ENCODE measurements at regions not wholly inside any gene's neighbourhood (a gene's known extent, or its start where the extent isn't known, plus 50 kb on each side); places are given as distances from the start of the nearest gene placed in this dataset.

DNA sequence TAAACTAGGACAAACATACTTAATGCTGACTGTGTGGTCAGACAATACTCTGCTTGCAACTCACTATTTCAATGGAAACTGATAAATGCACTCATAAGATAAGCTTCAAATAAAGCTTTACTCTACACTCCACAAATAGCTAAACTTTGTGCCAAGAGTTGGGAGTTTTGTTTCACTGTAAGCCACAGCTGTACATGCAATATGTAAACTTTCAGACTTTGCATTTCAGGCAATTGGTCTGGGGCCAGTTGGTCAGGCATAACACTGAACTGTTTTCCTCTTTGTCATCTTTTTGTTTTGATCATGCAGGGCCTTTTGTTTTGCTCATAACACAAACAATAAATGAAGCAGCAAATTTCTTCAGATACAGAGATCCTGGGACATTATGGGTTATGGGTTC is 426.2 kb downstream of the IPO8 start:
- Histone ChIP-seq H3K79me2 (ENCODE audit: insufficient read depth, low read length) (no peaks in the 10 kb centered on the region), H4K20me1 (ENCODE audit: insufficient read depth, low read length) (no peaks in the 10 kb centered on the region), H3K4me1 (ENCODE audit: insufficient read depth, low read length) (no peaks in the 10 kb centered on the region), H3K4me3 (ENCODE audit: insufficient read depth, low read depth, low read length) (no peak overlapping the region), H3K9ac (ENCODE audit: low read length) (no peak overlapping the region), H2AFZ (ENCODE audit: low read depth, low read length) (no peak overlapping the region), H3K9me3 (ENCODE audit: insufficient read depth, low read depth, low read length) (no peaks in the 10 kb centered on the region), H3K27me3 (ENCODE audit: insufficient read depth, low read length) (no peaks in the 10 kb centered on the region), H3K36me3 (ENCODE audit: insufficient read depth, low read length) (no peaks in the 10 kb centered on the region), H3K27ac (ENCODE audit: low read depth, low read length) (no peak overlapping the region), H3K4me2 (ENCODE audit: low read length) (no peak overlapping the region)
- H3K9me3 Mint-ChIP-seq (ENCODE audit: unreplicated experiment), result peaks cover 7% of the 10 kb centered on the region
- no peak overlapping the region for H3K27ac Mint-ChIP-seq (ENCODE audit: unreplicated experiment)
- no peaks in the 10 kb centered on the region for H3K36me3 Mint-ChIP-seq (ENCODE audit: low read depth, unreplicated experiment)
- no peaks in the 10 kb centered on the region for H3K4me1 Mint-ChIP-seq (ENCODE audit: low read depth, unreplicated experiment)
- TF ChIP-seq, protein P1, sequence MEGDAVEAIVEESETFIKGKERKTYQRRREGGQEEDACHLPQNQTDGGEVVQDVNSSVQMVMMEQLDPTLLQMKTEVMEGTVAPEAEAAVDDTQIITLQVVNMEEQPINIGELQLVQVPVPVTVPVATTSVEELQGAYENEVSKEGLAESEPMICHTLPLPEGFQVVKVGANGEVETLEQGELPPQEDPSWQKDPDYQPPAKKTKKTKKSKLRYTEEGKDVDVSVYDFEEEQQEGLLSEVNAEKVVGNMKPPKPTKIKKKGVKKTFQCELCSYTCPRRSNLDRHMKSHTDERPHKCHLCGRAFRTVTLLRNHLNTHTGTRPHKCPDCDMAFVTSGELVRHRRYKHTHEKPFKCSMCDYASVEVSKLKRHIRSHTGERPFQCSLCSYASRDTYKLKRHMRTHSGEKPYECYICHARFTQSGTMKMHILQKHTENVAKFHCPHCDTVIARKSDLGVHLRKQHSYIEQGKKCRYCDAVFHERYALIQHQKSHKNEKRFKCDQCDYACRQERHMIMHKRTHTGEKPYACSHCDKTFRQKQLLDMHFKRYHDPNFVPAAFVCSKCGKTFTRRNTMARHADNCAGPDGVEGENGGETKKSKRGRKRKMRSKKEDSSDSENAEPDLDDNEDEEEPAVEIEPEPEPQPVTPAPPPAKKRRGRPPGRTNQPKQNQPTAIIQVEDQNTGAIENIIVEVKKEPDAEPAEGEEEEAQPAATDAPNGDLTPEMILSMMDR (IDR thresholded peaks at IDR 0.05; ENCODE audit: insufficient read depth, low read depth, low read length), result no peak
- TF ChIP-seq EZH2 (IDR thresholded peaks at IDR 0.05; ENCODE audit: insufficient read depth, low read length), result no peak
- DNase-seq (ENCODE audit: low read depth) (no peak), FAIRE-seq (no peak)
- no peak overlapping the region for H3K4me3 Mint-ChIP-seq (ENCODE audit: unreplicated experiment)
- H3K27me3 Mint-ChIP-seq (ENCODE audit: low read depth, unreplicated experiment), result no peaks in the 10 kb centered on the region

GRCh38 chr12:30268041-30268440 is 427.6 kb downstream of the IPO8 start:
- Histone ChIP-seq H3K9ac (ENCODE audit: low read length) (no peak overlapping the region), H4K20me1 (ENCODE audit: insufficient read depth, low read length) (no peaks in the 10 kb centered on the region), H3K27ac (ENCODE audit: low read depth, low read length) (no peak overlapping the region), H3K27me3 (ENCODE audit: insufficient read depth, low read length) (no peaks in the 10 kb centered on the region), H3K4me1 (ENCODE audit: insufficient read depth, low read length) (no peaks in the 10 kb centered on the region), H3K4me3 (ENCODE audit: insufficient read depth, low read depth, low read length) (no peak overlapping the region), H3K9me3 (ENCODE audit: insufficient read depth, low read depth, low read length) (no peaks in the 10 kb centered on the region), H2AFZ (ENCODE audit: low read depth, low read length) (no peak overlapping the region), H3K36me3 (ENCODE audit: insufficient read depth, low read length) (no peaks in the 10 kb centered on the region), H3K4me2 (ENCODE audit: low read length) (no peak overlapping the region), H3K79me2 (ENCODE audit: insufficient read depth, low read length) (no peaks in the 10 kb centered on the region)
- DNase-seq (ENCODE audit: low read depth), result peak; percentile 66
- H3K36me3 Mint-ChIP-seq (ENCODE audit: low read depth, unreplicated experiment), result no peaks in the 10 kb centered on the region
- TF ChIP-seq, protein P1 (IDR thresholded peaks at IDR 0.05; ENCODE audit: insufficient read depth, low read depth, low read length), result no peak
- no peak for TF ChIP-seq EZH2 (IDR thresholded peaks at IDR 0.05; ENCODE audit: insufficient read depth, low read length)
- H3K27me3 Mint-ChIP-seq (ENCODE audit: low read depth, unreplicated experiment), result no peaks in the 10 kb centered on the region
- H3K27ac Mint-ChIP-seq (ENCODE audit: unreplicated experiment), result no peak overlapping the region
- H3K9me3 Mint-ChIP-seq (ENCODE audit: unreplicated experiment), result peaks cover 4% of the 10 kb centered on the region
- no peaks in the 10 kb centered on the region for H3K4me1 Mint-ChIP-seq (ENCODE audit: low read depth, unreplicated experiment)
- H3K4me3 Mint-ChIP-seq (ENCODE audit: unreplicated experiment), result no peak overlapping the region
- FAIRE-seq, result no peak

DNA sequence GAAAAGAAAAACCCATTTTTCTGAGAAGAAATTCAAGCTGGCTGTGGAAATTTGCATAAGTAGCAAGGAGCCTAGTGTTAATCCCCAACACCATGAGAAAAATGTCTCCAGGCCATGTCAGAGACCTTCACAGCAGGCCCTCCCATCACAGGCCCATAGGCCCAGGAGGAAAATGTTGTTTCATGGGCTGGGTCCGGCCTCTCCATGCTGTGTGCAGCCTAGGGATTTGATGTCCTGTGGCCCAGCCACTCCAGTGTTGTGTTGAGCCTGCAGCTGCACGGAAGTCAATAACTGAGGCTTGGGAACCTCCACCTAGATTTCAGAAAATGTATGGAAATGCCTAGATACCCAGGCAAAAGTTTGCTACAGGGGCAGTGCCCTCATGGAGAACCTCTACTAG is 432.2 kb downstream of the IPO8 start:
- Histone ChIP-seq H3K4me1 (ENCODE audit: insufficient read depth, low read length) (no peaks in the 10 kb centered on the region), H3K4me2 (ENCODE audit: low read length) (no peak overlapping the region), H3K9ac (ENCODE audit: low read length) (no peak overlapping the region), H3K36me3 (ENCODE audit: insufficient read depth, low read length) (no peaks in the 10 kb centered on the region), H3K9me3 (ENCODE audit: insufficient read depth, low read depth, low read length) (no peaks in the 10 kb centered on the region), H3K27ac (ENCODE audit: low read depth, low read length) (no peak overlapping the region), H3K79me2 (ENCODE audit: insufficient read depth, low read length) (no peaks in the 10 kb centered on the region), H3K4me3 (ENCODE audit: insufficient read depth, low read depth, low read length) (no peak overlapping the region), H2AFZ (ENCODE audit: low read depth, low read length) (no peak overlapping the region), H3K27me3 (ENCODE audit: insufficient read depth, low read length) (no peaks in the 10 kb centered on the region), H4K20me1 (ENCODE audit: insufficient read depth, low read length) (no peaks in the 10 kb centered on the region)
- H3K36me3 Mint-ChIP-seq (ENCODE audit: low read depth, unreplicated experiment), result no peaks in the 10 kb centered on the region
- H3K27me3 Mint-ChIP-seq (ENCODE audit: low read depth, unreplicated experiment), result no peaks in the 10 kb centered on the region
- TF ChIP-seq EZH2 (IDR thresholded peaks at IDR 0.05; ENCODE audit: insufficient read depth, low read length), result no peak
- TF ChIP-seq, protein P1 (IDR thresholded peaks at IDR 0.05; ENCODE audit: insufficient read depth, low read depth, low read length), result no peak
- H3K9me3 Mint-ChIP-seq (ENCODE audit: unreplicated experiment), result peaks cover 3% of the 10 kb centered on the region
- H3K27ac Mint-ChIP-seq (ENCODE audit: unreplicated experiment), result no peak overlapping the region
- FAIRE-seq (no peak), DNase-seq (ENCODE audit: low read depth) (no peak)
- no peak overlapping the region for H3K4me3 Mint-ChIP-seq (ENCODE audit: unreplicated experiment)
- no peaks in the 10 kb centered on the region for H3K4me1 Mint-ChIP-seq (ENCODE audit: low read depth, unreplicated experiment)
